Common myeloid progenitor, CD34-positive (primary cell): ENCODE measurements at regions not wholly inside any gene's neighbourhood (a gene's known extent, or its start where the extent isn't known, plus 50 kb on each side); places are given as distances from the start of the nearest gene placed in this dataset.

Experiments
- CTCF ChIA-PET: fragments of 350-600 bp; sonication (Branson Sonifier 250); formaldehyde crosslinking; loops from one replicate; lab custom pipeline; 2021; ENCODE audit warnings: antibody characterized with exemption; lab: Charles Lee
- POLR2A ChIA-PET: fragments of 350-600 bp; sonication (Branson Sonifier 250); formaldehyde crosslinking; loops from one replicate; lab custom pipeline; 2021; ENCODE audit warnings: antibody characterized with exemption; lab: Charles Lee
- DNase-seq, 3 donors: peaks; one replicate each; pipeline versions ENCODE4 v3.0.0 to v3.0.0-alpha.2; 2013
- H3K27ac ChIP-seq, 2 experiments: 1 replicate in 1 of 2; 2 replicates in 1 of 2; pipeline ENCODE4 v1.7.0; 2013; ENCODE audit warnings: inconsistent platforms in 2 of 2, low read length in 2 of 2, mild to moderate bottlenecking in 2 of 2, low read depth in 1 of 2, moderate library complexity in 1 of 2; ENCODE audit not compliant: severe bottlenecking in 2 of 2, insufficient read depth in 1 of 2, poor library complexity in 1 of 2
- H3K27me3 ChIP-seq, 5 experiments: replicated peaks in 2 of 5; 1 replicate in 3 of 5; 2 replicates in 2 of 5; pipeline versions ENCODE4 v1.6.1 to v1.7.0; 2013; ENCODE audit warnings: low read length in 4 of 5, mild to moderate bottlenecking in 2 of 5, moderate library complexity in 2 of 5, inconsistent platforms in 1 of 5; ENCODE audit not compliant: insufficient read depth in 5 of 5, control insufficient read depth in 4 of 5
- H3K36me3 ChIP-seq, 4 experiments: 1 replicate in 2 of 4; 2 replicates in 2 of 4; pipeline versions ENCODE4 v1.6.1 to v1.7.0; 2013; ENCODE audit warnings: low read length in 3 of 4, control low read depth in 1 of 4, mild to moderate bottlenecking in 1 of 4; ENCODE audit not compliant: control insufficient read depth in 4 of 4, insufficient read depth in 4 of 4
- H3K4me1 ChIP-seq, 4 experiments: 1 replicate in 3 of 4; 2 replicates in 1 of 4; pipeline versions ENCODE4 v1.6.1 to v1.7.1; 2013; ENCODE audit warnings: low read length in 3 of 4, mild to moderate bottlenecking in 3 of 4, control low read depth in 1 of 4, inconsistent platforms in 1 of 4, moderate library complexity in 1 of 4; ENCODE audit not compliant: control insufficient read depth in 4 of 4, insufficient read depth in 4 of 4; ENCODE audit errors: control extremely low read depth in 1 of 4
- H3K4me3 ChIP-seq, 7 experiments: 1 replicate in 4 of 7; 2 replicates in 3 of 7; pipeline versions ENCODE4 v1.5.1 to v1.7.0; 2013; ENCODE audit warnings: mild to moderate bottlenecking in 7 of 7, low read length in 6 of 7, moderate library complexity in 6 of 7, inconsistent platforms in 2 of 7, low read depth in 2 of 7, control low read depth in 1 of 7; ENCODE audit not compliant: insufficient read depth in 4 of 7, control insufficient read depth in 1 of 7; ENCODE audit errors: extremely low read depth in 1 of 7
- H3K9me3 ChIP-seq, 5 experiments: 1 replicate in 4 of 5; 2 replicates in 1 of 5; pipeline versions ENCODE4 v1.6.1 to v1.7.1; 2013; ENCODE audit warnings: low read length in 4 of 5, mild to moderate bottlenecking in 2 of 5, inconsistent platforms in 1 of 5, low read depth in 1 of 5, moderate library complexity in 1 of 5; ENCODE audit not compliant: control insufficient read depth in 4 of 5, insufficient read depth in 2 of 5; ENCODE audit errors: control extremely low read depth in 1 of 5
- WGBS: methylation state at CpG from one replicate; pipeline ENCODE4 v1.1.5; 2013; ENCODE audit not compliant: insufficient coverage; 5-methylcytosine and 5-hydroxymethylcytosine counted together

- POLR2A ChIA-PET: no interaction called here
- H3K9me3 ChIP-seq: peaks cover 0 to 1% (median 0%) of the 10 kb centered on the region in 5 experiments
- H3K4me3 ChIP-seq: no peak overlapping the region
- no peaks in the 10 kb centered on the region for H3K36me3 ChIP-seq
- no peak overlapping the region for H3K27ac ChIP-seq
- CTCF ChIA-PET: no interaction called here
- WGBS: 100% methylated on average over 3 of the region's 4 CpGs
- H3K27me3 ChIP-seq: no peaks in the 10 kb centered on the region
- H3K4me1 ChIP-seq: no peaks in the 10 kb centered on the region
- DNase-seq: no peak
Measured at GRCh38 chr3:59620325-59620724, 570.5 kb upstream of the CFAP20DC start.

DNA sequence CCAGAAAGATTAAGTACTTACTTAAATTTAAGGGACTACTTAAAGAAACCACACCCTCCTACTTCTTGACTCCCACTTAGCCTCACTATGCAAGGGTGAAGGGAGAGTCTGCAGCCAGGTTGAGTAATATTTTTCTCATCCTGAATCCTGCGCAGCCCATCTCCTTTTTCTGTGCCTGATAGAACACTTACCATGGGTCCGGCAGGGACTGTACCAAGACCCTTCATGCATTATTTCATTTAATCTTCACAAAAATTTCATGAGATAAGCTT, 562.6 kb upstream of the CFAP20DC start:
- WGBS: no CpG with 5 or more reads among the region's 2 CpGs
- Histone ChIP-seq H3K27ac (no peak overlapping the region), H3K36me3 (no peaks in the 10 kb centered on the region), H3K4me1 (no peaks in the 10 kb centered on the region), H3K9me3 (peaks cover 0 to 5% (median 0%) of the 10 kb centered on the region in 5 experiments), H3K27me3 (no peaks in the 10 kb centered on the region), H3K4me3 (no peak overlapping the region)
- no peak for DNase-seq
- ChIA-PET CTCF (no interaction called here), POLR2A (no interaction called here)

GRCh38 chr3:59611649-59612443, 562.0 kb upstream of the CFAP20DC start:
- peaks cover 0 to 5% (median 0%) of the 10 kb centered on the region in 5 experiments for H3K9me3 ChIP-seq
- H3K36me3 ChIP-seq: no peaks in the 10 kb centered on the region
- no peaks in the 10 kb centered on the region for H3K4me1 ChIP-seq
- WGBS: 91% methylated on average over 4 of the region's 7 CpGs
- DNase-seq: no peak
- no peaks in the 10 kb centered on the region for H3K27me3 ChIP-seq
- no peak overlapping the region for H3K27ac ChIP-seq
- POLR2A ChIA-PET: no interaction called here
- CTCF ChIA-PET: no interaction called here
- H3K4me3 ChIP-seq: no peak overlapping the region

DNA sequence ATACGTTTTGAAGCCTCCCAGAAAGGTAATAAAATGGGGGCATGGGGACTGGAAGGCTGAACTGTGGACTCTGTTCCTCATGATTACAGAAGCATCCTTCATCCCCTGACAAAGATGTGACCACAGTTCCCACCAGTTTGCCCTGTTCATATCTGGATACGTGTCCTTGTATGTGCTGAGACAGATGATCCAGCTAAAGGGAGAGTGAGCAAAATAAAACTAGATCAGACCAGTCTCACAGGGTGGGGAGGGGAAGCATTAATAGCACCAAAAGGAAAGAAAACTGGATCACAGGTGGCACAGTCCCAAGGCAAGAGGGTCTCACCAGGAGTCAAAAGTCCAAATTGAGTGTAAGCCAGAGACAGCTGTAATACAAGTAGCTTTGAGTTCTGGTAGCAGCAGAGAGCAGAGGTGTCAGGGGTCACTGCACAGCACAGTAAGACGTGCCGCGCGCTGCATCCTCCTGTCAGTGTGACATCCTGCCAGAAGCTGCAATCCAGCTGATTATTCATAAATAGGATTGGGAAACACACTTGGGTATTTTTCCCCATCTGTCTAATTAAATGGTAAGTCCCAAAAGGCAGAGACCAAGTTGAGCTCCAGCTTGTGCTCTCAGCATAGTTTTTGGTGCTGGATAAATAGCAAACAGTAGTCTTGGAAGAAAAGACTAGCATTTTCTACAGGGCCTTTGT, 560.0 kb upstream of the CFAP20DC start:
- ChIA-PET CTCF (no interaction called here), POLR2A (no interaction called here)
- Histone ChIP-seq H3K4me3 (no peak overlapping the region), H3K36me3 (no peaks in the 10 kb centered on the region), H3K27ac (no peak overlapping the region), H3K27me3 (no peaks in the 10 kb centered on the region), H3K9me3 (peaks cover 0 to 5% (median 0%) of the 10 kb centered on the region in 5 experiments), H3K4me1 (no peaks in the 10 kb centered on the region)
- DNase-seq: no peak
- WGBS: 94% methylated on average over 5 of the region's 6 CpGs

DNA sequence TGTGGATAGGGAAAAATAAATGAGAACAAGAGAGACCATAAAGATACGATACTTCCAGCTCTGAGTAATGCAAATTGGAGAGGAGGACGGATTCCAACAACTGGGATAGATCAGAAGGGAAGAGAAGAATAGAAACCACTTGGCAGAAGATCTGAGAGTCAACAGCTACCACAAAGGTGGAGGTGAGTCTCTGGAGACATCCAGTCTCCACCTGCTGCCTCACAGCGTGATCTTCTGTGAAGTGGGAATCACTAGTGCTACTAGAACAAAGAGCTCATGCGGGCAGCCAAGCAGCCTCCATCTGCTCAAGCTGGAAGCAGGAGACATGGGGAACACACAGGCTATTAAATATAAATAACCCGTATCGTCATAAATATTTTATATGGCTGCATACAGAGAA, 558.5 kb upstream of the CFAP20DC start:
- no peaks in the 10 kb centered on the region for H3K4me1 ChIP-seq
- DNase-seq: no peak
- ChIA-PET POLR2A (no interaction called here), CTCF (interaction anchor here (1.7 to 2.9 kb wide), 2 partner anchors 37 to 202 kb away, joined by 3 to 14 read pairs; no protein-coding TSS in a partner anchor)
- WGBS: 92% methylated on average over 4 of the region's 6 CpGs
- H3K27me3 ChIP-seq: no peaks in the 10 kb centered on the region
- no peak overlapping the region for H3K4me3 ChIP-seq
- no peak overlapping the region for H3K27ac ChIP-seq
- H3K9me3 ChIP-seq: no peaks in the 10 kb centered on the region
- H3K36me3 ChIP-seq: no peaks in the 10 kb centered on the region

GRCh38 chr3:59607656-59608055, 557.8 kb upstream of the CFAP20DC start:
- ChIA-PET CTCF (interaction anchor here (1.2 to 2.9 kb wide), 4 partner anchors 38 to 250 kb away, joined by 3 to 14 read pairs (median 4); no protein-coding TSS in a partner anchor), POLR2A (no interaction called here)
- H3K27me3 ChIP-seq: no peaks in the 10 kb centered on the region
- no peak overlapping the region for H3K27ac ChIP-seq
- H3K36me3 ChIP-seq: no peaks in the 10 kb centered on the region
- no CpG with 5 or more reads among the region's 1 CpG for WGBS
- no peaks in the 10 kb centered on the region for H3K4me1 ChIP-seq
- peak in 2 of 3 donors; percentile 13 to 26 for DNase-seq
- H3K4me3 ChIP-seq: no peak overlapping the region
- H3K9me3 ChIP-seq: no peaks in the 10 kb centered on the region

DNA sequence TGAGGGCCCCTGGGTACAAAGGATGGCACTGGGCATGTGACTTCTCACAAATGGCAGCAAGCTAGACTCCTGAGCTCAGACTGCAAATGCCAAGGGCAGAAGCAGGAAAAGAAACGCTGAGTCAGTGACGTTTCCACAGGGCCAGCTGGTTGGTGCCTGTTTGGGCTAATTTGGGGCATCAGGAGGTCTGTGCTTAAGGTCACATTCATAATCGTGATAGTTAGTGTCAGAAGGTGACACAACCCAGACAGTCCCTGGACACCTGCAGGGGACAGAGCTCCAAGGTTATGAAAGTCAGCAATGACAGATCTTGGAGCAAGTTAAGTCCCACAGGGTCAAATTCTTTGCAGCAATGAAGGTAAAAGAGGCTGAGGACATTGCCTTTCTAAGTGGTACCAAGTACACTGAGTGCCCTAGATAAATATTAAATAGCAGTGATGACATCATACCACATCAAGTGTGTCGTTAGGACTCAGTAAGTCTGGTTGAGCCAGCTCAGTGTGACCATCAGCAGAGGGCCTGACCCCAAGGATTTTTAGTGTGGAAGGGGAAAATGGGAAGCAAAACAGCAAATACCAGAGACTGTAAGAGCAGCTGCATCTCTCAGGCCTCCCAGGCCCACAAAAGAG, 556.9 kb upstream of the CFAP20DC start:
- no peaks in the 10 kb centered on the region for H3K9me3 ChIP-seq
- ChIA-PET CTCF (interaction anchor here (1.2 to 2.9 kb wide), 5 partner anchors 9 to 251 kb away, joined by 3 to 14 read pairs (median 4); no protein-coding TSS in a partner anchor), POLR2A (no interaction called here)
- H3K27me3 ChIP-seq: no peaks in the 10 kb centered on the region
- WGBS: 42% methylated on average over 3 of the region's 4 CpGs
- H3K27ac ChIP-seq: no peak overlapping the region
- H3K4me1 ChIP-seq: no peaks in the 10 kb centered on the region
- H3K36me3 ChIP-seq: no peaks in the 10 kb centered on the region
- DNase-seq: no peak
- no peak overlapping the region for H3K4me3 ChIP-seq
